ENCODE measurements at regions not wholly inside any gene's neighbourhood (a gene's known extent, or its start where the extent isn't known, plus 50 kb on each side); places are given as distances from the start of the nearest gene placed in this dataset.
"Not testable (repeated sequence)": the region's sequence is repeated elsewhere in the genome, so short reads cannot be mapped to it uniquely, and the experiment has no call there.

GRCh38 chr7:110438926-110439325 lies 652.0 kb upstream of the LRRN3 start:
- TF ChIP-seq U2AF2 (IDR thresholded peaks at IDR 0.05; ENCODE audit: low read depth, low read length); CTCF (CRISPR knock-in tag; IDR thresholded peaks at IDR 0.05); MEF2D (CRISPR knock-in tag; IDR thresholded peaks at IDR 0.05); JUNB (CRISPR knock-in tag; IDR thresholded peaks at IDR 0.05; ENCODE audit: borderline replicate concordance); NR1H2 (CRISPR knock-in tag; IDR thresholded peaks at IDR 0.05; ENCODE audit: borderline replicate concordance, low read depth); MNT (IDR thresholded peaks at IDR 0.05); FOXO4 (CRISPR knock-in tag; conservative IDR thresholded peaks at IDR 0.05); ATF3 (CRISPR knock-in tag; IDR thresholded peaks at IDR 0.05); SMC3 (IDR thresholded peaks at IDR 0.05; ENCODE audit: low read length); RXRA (CRISPR knock-in tag; IDR thresholded peaks at IDR 0.05): not testable (repeated sequence)
- TF ChIP-seq, protein P1, sequence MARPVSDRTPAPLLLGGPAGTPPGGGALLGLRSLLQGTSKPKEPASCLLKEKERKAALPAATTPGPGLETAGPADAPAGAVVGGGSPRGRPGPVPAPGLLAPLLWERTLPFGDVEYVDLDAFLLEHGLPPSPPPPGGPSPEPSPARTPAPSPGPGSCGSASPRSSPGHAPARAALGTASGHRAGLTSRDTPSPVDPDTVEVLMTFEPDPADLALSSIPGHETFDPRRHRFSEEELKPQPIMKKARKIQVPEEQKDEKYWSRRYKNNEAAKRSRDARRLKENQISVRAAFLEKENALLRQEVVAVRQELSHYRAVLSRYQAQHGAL (CRISPR knock-in tag; IDR thresholded peaks at IDR 0.05; ENCODE audit: not compliant biosample characterization), result not testable (repeated sequence)
- TF ChIP-seq, protein P2, sequence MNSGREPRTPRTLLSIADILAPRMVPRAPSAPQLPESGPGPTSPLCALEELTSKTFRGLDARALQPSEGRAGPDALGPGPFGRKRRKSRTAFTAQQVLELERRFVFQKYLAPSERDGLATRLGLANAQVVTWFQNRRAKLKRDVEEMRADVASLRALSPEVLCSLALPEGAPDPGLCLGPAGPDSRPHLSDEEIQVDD (CRISPR knock-in tag; IDR thresholded peaks at IDR 0.05; ENCODE audit: borderline replicate concordance), result not testable (repeated sequence)
